ENCODE measurements at regions not wholly inside any gene's neighbourhood (a gene's known extent, or its start where the extent isn't known, plus 50 kb on each side); places are given as distances from the start of the nearest gene placed in this dataset.
"Not testable (repeated sequence)": the region's sequence is repeated elsewhere in the genome, so short reads cannot be mapped to it uniquely, and the experiment has no call there.

DNA sequence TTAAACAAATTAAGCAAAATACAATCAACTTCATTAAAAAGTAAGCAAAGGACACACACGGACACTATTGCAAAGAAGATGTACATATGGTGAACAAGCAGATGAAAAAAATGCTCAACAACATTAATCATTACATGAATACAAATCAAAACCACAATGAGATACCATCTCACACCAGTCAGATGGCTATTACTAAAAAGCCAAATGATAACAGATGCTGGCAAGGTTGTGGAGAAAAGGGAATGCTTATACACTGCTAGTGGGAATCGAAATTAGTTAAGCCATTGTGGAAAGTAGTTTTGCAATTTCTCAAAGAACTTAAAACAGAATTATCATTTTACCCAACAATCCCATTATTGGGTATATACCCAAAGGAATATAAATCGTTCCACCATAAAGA, 636.2 kb upstream of the ST8SIA4 start:
- Histone ChIP-seq H3K27me3 (ENCODE audit: control insufficient read depth, insufficient read depth, low read length) (no peaks in the 10 kb centered on the region), H3K9me3 (ENCODE audit: control insufficient read depth, low read length) (no peaks in the 10 kb centered on the region), H3K79me2 (no peaks in the 10 kb centered on the region), H3K4me2 (ENCODE audit: low read length) (no peak overlapping the region), H3K27ac (no peak overlapping the region), H3K4me3 (ENCODE audit: low read depth, low read length) (no peak overlapping the region), H3K4me1 (no peaks in the 10 kb centered on the region), H3K9ac (no peak overlapping the region), H2AFZ (no peak overlapping the region), H3K36me3 (ENCODE audit: control insufficient read depth, insufficient read depth, low read length) (no peaks in the 10 kb centered on the region)
- TF ChIP-seq, protein P1, sequence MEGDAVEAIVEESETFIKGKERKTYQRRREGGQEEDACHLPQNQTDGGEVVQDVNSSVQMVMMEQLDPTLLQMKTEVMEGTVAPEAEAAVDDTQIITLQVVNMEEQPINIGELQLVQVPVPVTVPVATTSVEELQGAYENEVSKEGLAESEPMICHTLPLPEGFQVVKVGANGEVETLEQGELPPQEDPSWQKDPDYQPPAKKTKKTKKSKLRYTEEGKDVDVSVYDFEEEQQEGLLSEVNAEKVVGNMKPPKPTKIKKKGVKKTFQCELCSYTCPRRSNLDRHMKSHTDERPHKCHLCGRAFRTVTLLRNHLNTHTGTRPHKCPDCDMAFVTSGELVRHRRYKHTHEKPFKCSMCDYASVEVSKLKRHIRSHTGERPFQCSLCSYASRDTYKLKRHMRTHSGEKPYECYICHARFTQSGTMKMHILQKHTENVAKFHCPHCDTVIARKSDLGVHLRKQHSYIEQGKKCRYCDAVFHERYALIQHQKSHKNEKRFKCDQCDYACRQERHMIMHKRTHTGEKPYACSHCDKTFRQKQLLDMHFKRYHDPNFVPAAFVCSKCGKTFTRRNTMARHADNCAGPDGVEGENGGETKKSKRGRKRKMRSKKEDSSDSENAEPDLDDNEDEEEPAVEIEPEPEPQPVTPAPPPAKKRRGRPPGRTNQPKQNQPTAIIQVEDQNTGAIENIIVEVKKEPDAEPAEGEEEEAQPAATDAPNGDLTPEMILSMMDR (IDR thresholded peaks at IDR 0.05) = no peak

DNA sequence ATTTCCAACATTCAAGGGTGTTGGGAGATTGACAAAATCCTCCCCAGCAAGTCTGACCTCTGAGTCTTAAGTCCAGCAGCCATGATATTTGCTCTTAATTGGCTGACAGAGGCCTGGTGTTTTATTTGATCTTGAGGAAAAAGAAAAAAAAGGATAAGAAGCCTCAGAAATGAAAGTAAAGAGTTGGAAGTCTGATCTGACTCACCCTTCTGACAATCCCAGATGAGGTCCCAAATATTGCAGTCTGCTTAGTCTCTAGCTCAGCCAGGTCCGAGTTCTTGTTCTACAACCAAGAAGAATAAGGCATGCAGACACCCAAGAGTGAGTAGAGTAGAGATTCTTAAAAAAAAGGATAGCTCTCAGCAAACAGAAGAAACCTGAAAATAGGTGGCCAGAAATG, 632.5 kb upstream of the ST8SIA4 start:
- H3K36me3 ChIP-seq (ENCODE audit: control insufficient read depth, insufficient read depth, low read length) = no peaks in the 10 kb centered on the region
- H3K79me2 ChIP-seq = no peaks in the 10 kb centered on the region
- H3K27me3 ChIP-seq (ENCODE audit: control insufficient read depth, insufficient read depth, low read length) = no peaks in the 10 kb centered on the region
- TF ChIP-seq, protein P1 (IDR thresholded peaks at IDR 0.05) = no peak
- H2AFZ ChIP-seq = no peak overlapping the region
- no peak overlapping the region for H3K4me3 ChIP-seq (ENCODE audit: low read depth, low read length)
- H3K9ac ChIP-seq = no peak overlapping the region
- no peak overlapping the region for H3K4me2 ChIP-seq (ENCODE audit: low read length)
- H3K27ac ChIP-seq = no peak overlapping the region
- no peaks in the 10 kb centered on the region for H3K4me1 ChIP-seq
- no peaks in the 10 kb centered on the region for H3K9me3 ChIP-seq (ENCODE audit: control insufficient read depth, low read length)

DNA sequence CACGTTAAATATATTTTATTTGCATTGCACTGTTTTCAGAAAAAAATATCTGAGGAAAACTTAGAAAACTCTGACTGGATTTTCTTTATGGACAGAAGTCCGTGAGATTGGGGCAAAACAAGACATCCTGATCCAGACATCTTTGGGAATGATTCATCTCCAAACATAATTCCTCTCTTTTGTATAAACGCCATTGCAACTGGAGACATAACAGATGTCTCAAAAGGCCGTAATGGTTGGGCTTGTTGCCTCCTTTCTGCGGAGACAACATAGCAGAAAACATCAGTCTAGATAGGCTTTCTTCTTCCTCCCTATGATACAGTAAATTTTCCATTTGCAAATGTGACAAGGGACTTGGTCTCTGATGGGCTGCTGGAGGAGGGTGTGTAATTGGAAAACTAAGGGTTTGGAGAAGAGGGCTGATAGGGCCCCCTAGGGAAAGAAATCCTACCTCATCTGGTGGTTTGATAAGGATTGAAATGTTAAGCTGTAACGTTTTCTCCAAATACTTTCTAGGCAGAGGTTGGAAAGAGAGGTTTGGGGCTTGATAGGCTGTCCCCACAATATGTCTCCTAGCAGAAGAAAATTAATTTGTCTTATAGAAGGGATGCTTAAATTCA, 631.5 kb upstream of the ST8SIA4 start:
- Histone ChIP-seq H3K79me2 (no peaks in the 10 kb centered on the region), H3K36me3 (ENCODE audit: control insufficient read depth, insufficient read depth, low read length) (no peaks in the 10 kb centered on the region), H3K4me1 (no peaks in the 10 kb centered on the region), H3K4me3 (ENCODE audit: low read depth, low read length) (no peak overlapping the region), H3K27me3 (ENCODE audit: control insufficient read depth, insufficient read depth, low read length) (no peaks in the 10 kb centered on the region), H3K27ac (no peak overlapping the region), H2AFZ (no peak overlapping the region), H3K4me2 (ENCODE audit: low read length) (no peak overlapping the region), H3K9ac (no peak overlapping the region), H3K9me3 (ENCODE audit: control insufficient read depth, low read length) (no peaks in the 10 kb centered on the region)
- TF ChIP-seq, protein P1 (IDR thresholded peaks at IDR 0.05) = no peak

DNA sequence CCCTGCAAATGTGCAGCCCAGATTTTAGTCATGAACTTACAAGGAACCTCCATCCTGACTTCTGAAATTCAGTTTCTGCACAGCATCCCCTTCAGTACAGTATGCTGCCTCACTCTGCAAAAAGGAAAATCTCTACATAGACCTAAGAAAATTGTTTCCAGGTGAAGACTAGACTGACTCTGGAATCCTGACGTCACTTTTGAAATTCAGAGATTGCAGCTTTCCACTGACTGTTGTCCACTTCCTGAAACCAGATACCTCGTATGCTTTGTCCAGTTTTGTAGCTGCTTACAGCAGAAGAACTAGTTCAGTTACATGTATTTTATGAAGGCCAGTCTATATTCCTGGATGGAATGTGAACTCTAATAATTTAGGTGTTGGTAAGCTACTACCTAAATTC, 629.3 kb upstream of the ST8SIA4 start:
- H2AFZ ChIP-seq = no peak overlapping the region
- no peaks in the 10 kb centered on the region for H3K27me3 ChIP-seq (ENCODE audit: control insufficient read depth, insufficient read depth, low read length)
- no peak overlapping the region for H3K4me2 ChIP-seq (ENCODE audit: low read length)
- H3K27ac ChIP-seq = no peak overlapping the region
- H3K79me2 ChIP-seq = no peaks in the 10 kb centered on the region
- H3K36me3 ChIP-seq (ENCODE audit: control insufficient read depth, insufficient read depth, low read length) = no peaks in the 10 kb centered on the region
- H3K4me1 ChIP-seq = no peaks in the 10 kb centered on the region
- TF ChIP-seq, protein P1 (IDR thresholded peaks at IDR 0.05) = no peak
- no peaks in the 10 kb centered on the region for H3K9me3 ChIP-seq (ENCODE audit: control insufficient read depth, low read length)
- H3K4me3 ChIP-seq (ENCODE audit: low read depth, low read length) = no peak overlapping the region
- no peak overlapping the region for H3K9ac ChIP-seq

DNA sequence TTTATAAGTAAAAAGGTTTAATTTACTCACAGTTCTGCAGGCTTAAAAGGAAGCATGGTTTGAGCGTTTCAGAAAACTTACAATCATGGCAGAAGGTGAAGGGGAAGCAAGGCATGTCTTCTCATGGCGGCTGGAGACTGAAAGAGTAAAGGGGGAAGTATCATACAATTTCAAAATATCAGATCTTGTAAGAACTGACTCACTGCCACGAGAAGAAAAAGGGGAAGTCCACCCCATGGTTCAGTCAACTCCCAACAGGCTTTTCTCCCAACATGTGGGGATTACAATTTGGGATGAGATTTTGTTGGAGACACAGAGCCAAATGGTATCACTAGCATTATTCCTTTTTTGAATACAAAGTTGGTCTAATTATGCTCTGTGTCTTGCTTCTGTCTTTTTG, 627.9 kb upstream of the ST8SIA4 start:
- Histone ChIP-seq H3K9me3 (ENCODE audit: control insufficient read depth, low read length) (no peaks in the 10 kb centered on the region), H3K9ac (no peak overlapping the region), H3K27ac (no peak overlapping the region), H3K79me2 (no peaks in the 10 kb centered on the region), H3K4me1 (no peaks in the 10 kb centered on the region), H3K36me3 (ENCODE audit: control insufficient read depth, insufficient read depth, low read length) (no peaks in the 10 kb centered on the region), H3K4me3 (ENCODE audit: low read depth, low read length) (no peak overlapping the region), H3K4me2 (ENCODE audit: low read length) (no peak overlapping the region), H3K27me3 (ENCODE audit: control insufficient read depth, insufficient read depth, low read length) (no peaks in the 10 kb centered on the region), H2AFZ (no peak overlapping the region)
- TF ChIP-seq, protein P1 (IDR thresholded peaks at IDR 0.05) = no peak

DNA sequence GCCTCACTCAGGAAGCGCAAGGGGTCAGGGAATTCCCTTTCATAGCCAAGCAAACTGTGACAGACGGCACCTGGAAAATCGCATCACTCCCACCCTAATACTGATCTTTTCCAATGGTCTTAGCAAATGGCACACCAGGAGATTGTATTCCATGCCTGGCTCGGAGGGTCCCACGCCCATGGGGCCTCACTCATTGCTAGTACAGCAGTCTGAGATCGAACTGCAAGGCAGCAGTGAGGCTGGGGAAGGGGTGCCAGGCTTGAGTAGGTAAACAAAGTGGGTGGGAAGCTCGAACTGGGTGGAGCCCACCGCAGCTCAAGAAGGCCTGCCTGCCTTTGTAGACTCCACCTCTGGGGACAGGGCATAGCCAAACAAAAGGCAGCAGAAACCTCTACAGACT, 626.0 kb upstream of the ST8SIA4 start:
- H3K4me2 ChIP-seq (ENCODE audit: low read length); H3K27ac ChIP-seq; H3K4me1 ChIP-seq; H3K36me3 ChIP-seq (ENCODE audit: control insufficient read depth, insufficient read depth, low read length); H3K27me3 ChIP-seq (ENCODE audit: control insufficient read depth, insufficient read depth, low read length); H2AFZ ChIP-seq; H3K79me2 ChIP-seq; H3K4me3 ChIP-seq (ENCODE audit: low read depth, low read length); H3K9me3 ChIP-seq (ENCODE audit: control insufficient read depth, low read length); H3K9ac ChIP-seq: not testable (repeated sequence)
